SK-N-SH (cell line): ENCODE measurements at regions not wholly inside any gene's neighbourhood (a gene's known extent, or its start where the extent isn't known, plus 50 kb on each side); places are given as distances from the start of the nearest gene placed in this dataset.

Experiments
- CTCF ChIA-PET: fragments of 300-600, 350-600 bp; formaldehyde crosslinking; extraction: SDS; loops from one replicate; lab custom pipeline; 2021; lab: Yijun Ruan, JAX
- POLR2A ChIA-PET: fragments of 350-600 bp; sonication (Branson Sonifier 250); formaldehyde crosslinking; extraction: SDS; loops from one replicate; lab custom pipeline; 2020; ENCODE audit warnings: antibody characterized with exemption, inconsistent platforms; lab: Yijun Ruan, JAX
- DNase-seq: peaks from one replicate; pipeline ENCODE4 v3.0.0; 2012
- H2AFZ ChIP-seq: fragments of 200-600 bp; sonication (generic); 2 replicates; pipeline ENCODE4 v1.8.1; 2016; ENCODE audit warnings: antibody characterized with exemption, mild to moderate bottlenecking, low read depth
- H3F3A ChIP-seq: fragments of 200-600 bp; sonication (generic); replicated peaks from 2 replicates; pipeline ENCODE3; 2016; ENCODE audit warnings: antibody characterized with exemption, mild to moderate bottlenecking; ENCODE audit not compliant: insufficient read depth
- H3K27ac ChIP-seq, 2 experiments: fragments of 200-500 bp in 1 of 2; fragments of 200-600 bp in 1 of 2; sonication (Bioruptor generic) in 1 of 2; sonication (generic), shearing (Covaris generic) in 1 of 2; 2 replicates each; pipeline versions ENCODE4 v1.5.1 to v1.6.1; 2014 to 2016; ENCODE audit warnings: low read depth in 2 of 2, inconsistent platforms in 1 of 2, low read length in 1 of 2, mild to moderate bottlenecking in 1 of 2, mixed read lengths in 1 of 2
- H3K27me3 ChIP-seq: fragments of 200-600 bp; sonication (generic), shearing (Covaris generic); 2 replicates; pipeline ENCODE4 v1.6.1; 2016; ENCODE audit warnings: mixed run types; ENCODE audit not compliant: insufficient read depth
- H3K36me3 ChIP-seq, 2 experiments: fragments of 200-500 bp in 1 of 2; fragments of 200-600 bp in 1 of 2; sonication (Bioruptor generic) in 1 of 2; sonication (generic) in 1 of 2; replicated peaks in 1 of 2; 2 replicates each; pipeline versions ENCODE3 to v1.5.1; 2014 to 2016; ENCODE audit warnings: low read length in 1 of 2, mild to moderate bottlenecking in 1 of 2; ENCODE audit not compliant: insufficient read depth in 2 of 2, control insufficient read depth in 1 of 2
- H3K4me1 ChIP-seq, 2 experiments: fragments of 200-500 bp in 1 of 2; fragments of 200-600 bp in 1 of 2; sonication (Bioruptor generic) in 1 of 2; sonication (generic), shearing (Covaris generic) in 1 of 2; 2 replicates each; pipeline versions ENCODE4 v1.5.1 to v1.6.1; 2014 to 2016; ENCODE audit warnings: low read depth in 1 of 2, low read length in 1 of 2, mixed run types in 1 of 2; ENCODE audit not compliant: insufficient read depth in 2 of 2, control insufficient read depth in 1 of 2
- H3K4me2 ChIP-seq: fragments of 200-600 bp; sonication (generic), shearing (Covaris generic); 2 replicates; pipeline ENCODE4 v1.6.1; 2017; ENCODE audit warnings: mixed run types
- H3K4me3 ChIP-seq, 2 experiments: fragments of 200-500 bp in 1 of 2; fragments of 200-600 bp in 1 of 2; sonication (Bioruptor generic) in 1 of 2; sonication (generic), shearing (Covaris generic) in 1 of 2; 2 replicates each; pipeline versions ENCODE4 v1.5.1 to v1.8.1; 2014 to 2016; ENCODE audit warnings: low read depth in 2 of 2, inconsistent platforms in 1 of 2, low read length in 1 of 2, mild to moderate bottlenecking in 1 of 2, mixed read lengths in 1 of 2, moderate library complexity in 1 of 2
- H3K79me2 ChIP-seq: fragments of 200-600 bp; sonication (generic); 2 replicates; pipeline ENCODE4 v1.8.1; 2017; ENCODE audit warnings: mild to moderate bottlenecking; ENCODE audit not compliant: insufficient read depth
- H3K9ac ChIP-seq: fragments of 200-600 bp; sonication (generic); 2 replicates; pipeline ENCODE4 v1.6.1; 2017; ENCODE audit warnings: mixed run types
- H3K9me2 ChIP-seq: fragments of 200-600 bp; sonication (generic); 2 replicates; pipeline ENCODE4 v1.6.1; 2017; ENCODE audit warnings: mixed run types
- H3K9me3 ChIP-seq: fragments of 200-600 bp; sonication (generic); 2 replicates; pipeline ENCODE4 v1.6.1; 2017; ENCODE audit warnings: mixed run types, mild to moderate bottlenecking, moderate library complexity
- H4K20me1 ChIP-seq: fragments of 200-600 bp; sonication (generic); 2 replicates; pipeline ENCODE4 v1.6.1; 2017; ENCODE audit warnings: mild to moderate bottlenecking, mixed run types; ENCODE audit not compliant: insufficient read depth
- ELF1 ChIP-seq: IDR thresholded peaks from 2 replicates; pipeline ENCODE4 v1.4.0; 2012
- EP300 ChIP-seq, 2 experiments: IDR thresholded peaks; 2 replicates each; pipeline versions ENCODE4 v1.4.0 to v1.6.1; 2012; ENCODE audit warnings: borderline replicate concordance in 1 of 2, low read depth in 1 of 2, low read length in 1 of 2
- EZH2phosphoT487 ChIP-seq: fragments of 200-600 bp; sonication (generic); IDR thresholded peaks from 2 replicates; pipeline ENCODE4 v1.6.1; 2017; ENCODE audit warnings: low read depth, mixed run types, mild to moderate bottlenecking, antibody characterized with exemption, moderate library complexity, borderline replicate concordance
- GABPA ChIP-seq: IDR thresholded peaks from 2 replicates; pipeline ENCODE4 v1.4.0; 2012; ENCODE audit warnings: low read depth, mild to moderate bottlenecking
- GATA2 ChIP-seq: sonication (generic); formaldehyde crosslinking; IDR thresholded peaks from 2 replicates; pipeline ENCODE4 v1.5.0; 2020; ENCODE audit warnings: mild to moderate bottlenecking, missing genetic modification reagents
- IRF3 ChIP-seq: fragments of 150-350 bp; IDR thresholded peaks from 2 replicates; pipeline ENCODE4 v1.6.1; 2016; ENCODE audit warnings: mild to moderate bottlenecking, low read depth, low read length
- JUND ChIP-seq: IDR thresholded peaks from 2 replicates; pipeline ENCODE4 v1.4.0; 2012
- MXI1 ChIP-seq: IDR thresholded peaks from 2 replicates; pipeline ENCODE4 v1.6.1; 2012; ENCODE audit warnings: mild to moderate bottlenecking, low read depth, low read length, improper control_type of control experiment
- NFIC ChIP-seq: IDR thresholded peaks from 2 replicates; pipeline ENCODE4 v1.4.0; 2012; ENCODE audit warnings: borderline replicate concordance
- NRF1 ChIP-seq: IDR thresholded peaks from 2 replicates; pipeline ENCODE4 v1.6.1; 2012; ENCODE audit warnings: low read depth, mild to moderate bottlenecking, low read length
- POLR2AphosphoS5 ChIP-seq: IDR thresholded peaks from 2 replicates; pipeline ENCODE4 v1.6.1; 2012; ENCODE audit warnings: low read depth, low read length
- RAD21 ChIP-seq: IDR thresholded peaks from 2 replicates; pipeline ENCODE4 v1.6.1; 2012; ENCODE audit warnings: mild to moderate bottlenecking, low read length
- RCOR1 ChIP-seq: fragments of 150-350 bp; IDR thresholded peaks from 2 replicates; pipeline ENCODE4 v1.6.1; 2017; ENCODE audit warnings: antibody characterized with exemption, low read length
- SIN3A ChIP-seq: IDR thresholded peaks from 2 replicates; pipeline ENCODE4 v1.6.1; 2012; ENCODE audit warnings: low read depth, mild to moderate bottlenecking, low read length, moderate library complexity, borderline replicate concordance
- TAF1 ChIP-seq: IDR thresholded peaks from 2 replicates; pipeline ENCODE4 v1.6.1; 2012; ENCODE audit warnings: low read depth, mild to moderate bottlenecking, low read length, moderate library complexity, borderline replicate concordance
- TEAD4 ChIP-seq: IDR thresholded peaks from 2 replicates; pipeline ENCODE4 v1.4.0; 2012; ENCODE audit warnings: mild to moderate bottlenecking, borderline replicate concordance; ENCODE audit not compliant: insufficient read depth
- YY1 ChIP-seq: IDR thresholded peaks from 2 replicates; pipeline ENCODE4 v1.4.0; 2012; ENCODE audit warnings: low read depth, mild to moderate bottlenecking
- WGBS: methylation state at CpG from one replicate; pipeline ENCODE4 v1.1.6; 2017; ENCODE audit warnings: low lambda C conversion rate; 5-methylcytosine and 5-hydroxymethylcytosine counted together
- TF ChIP-seq, protein P1 (sequence below): IDR thresholded peaks from 2 replicates; pipeline ENCODE4 v1.4.0; 2012; ENCODE audit warnings: low read depth
- TF ChIP-seq, protein P2 (sequence below): fragments of 200-600 bp; sonication (generic); IDR thresholded peaks from 2 replicates; pipeline ENCODE4 v1.6.1; 2017; ENCODE audit warnings: antibody characterized with exemption, mild to moderate bottlenecking, moderate library complexity
- TF ChIP-seq, protein P3 (sequence below): IDR thresholded peaks from 2 replicates; pipeline ENCODE4; 2012

DNA sequence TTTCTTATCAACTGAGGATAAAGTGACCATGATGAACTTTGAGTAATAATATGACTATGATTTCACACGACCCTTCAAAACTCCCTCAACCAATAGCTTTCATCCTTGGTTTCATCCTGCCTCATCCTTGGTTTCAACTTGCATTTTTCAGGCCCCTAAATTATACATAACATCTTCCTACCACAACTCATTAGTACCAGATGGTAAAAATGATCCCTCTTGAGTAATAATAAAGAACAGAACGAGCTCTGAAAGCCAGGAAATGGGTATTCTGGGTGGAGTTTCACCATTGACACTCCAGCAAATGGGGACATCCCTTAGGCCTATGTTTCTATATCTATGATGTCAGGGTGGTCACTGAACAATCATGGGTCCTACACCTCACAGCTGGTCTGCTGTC lies 72.1 kb upstream of the LMNTD1 start:
- H3K36me3 ChIP-seq, result no peaks in the 10 kb centered on the region
- DNase-seq, result no peak
- H3K4me2 ChIP-seq, result no peak overlapping the region
- no peaks in the 10 kb centered on the region for H3K9me3 ChIP-seq
- H2AFZ ChIP-seq, result no peak overlapping the region
- H3K79me2 ChIP-seq, result no peaks in the 10 kb centered on the region
- H3K4me3 ChIP-seq, result no peak overlapping the region
- ChIA-PET CTCF (no interaction called here), POLR2A (no interaction called here)
- no peaks in the 10 kb centered on the region for H3K27me3 ChIP-seq
- no peaks in the 10 kb centered on the region for H3F3A ChIP-seq
- TF ChIP-seq, protein P1, sequence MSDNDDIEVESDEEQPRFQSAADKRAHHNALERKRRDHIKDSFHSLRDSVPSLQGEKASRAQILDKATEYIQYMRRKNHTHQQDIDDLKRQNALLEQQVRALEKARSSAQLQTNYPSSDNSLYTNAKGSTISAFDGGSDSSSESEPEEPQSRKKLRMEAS, result no peak
- no peak for TF ChIP-seq YY1
- TF ChIP-seq EZH2phosphoT487, result no peak
- no peak for TF ChIP-seq GATA2 (CRISPR knock-in tag)
- TF ChIP-seq, protein P2, sequence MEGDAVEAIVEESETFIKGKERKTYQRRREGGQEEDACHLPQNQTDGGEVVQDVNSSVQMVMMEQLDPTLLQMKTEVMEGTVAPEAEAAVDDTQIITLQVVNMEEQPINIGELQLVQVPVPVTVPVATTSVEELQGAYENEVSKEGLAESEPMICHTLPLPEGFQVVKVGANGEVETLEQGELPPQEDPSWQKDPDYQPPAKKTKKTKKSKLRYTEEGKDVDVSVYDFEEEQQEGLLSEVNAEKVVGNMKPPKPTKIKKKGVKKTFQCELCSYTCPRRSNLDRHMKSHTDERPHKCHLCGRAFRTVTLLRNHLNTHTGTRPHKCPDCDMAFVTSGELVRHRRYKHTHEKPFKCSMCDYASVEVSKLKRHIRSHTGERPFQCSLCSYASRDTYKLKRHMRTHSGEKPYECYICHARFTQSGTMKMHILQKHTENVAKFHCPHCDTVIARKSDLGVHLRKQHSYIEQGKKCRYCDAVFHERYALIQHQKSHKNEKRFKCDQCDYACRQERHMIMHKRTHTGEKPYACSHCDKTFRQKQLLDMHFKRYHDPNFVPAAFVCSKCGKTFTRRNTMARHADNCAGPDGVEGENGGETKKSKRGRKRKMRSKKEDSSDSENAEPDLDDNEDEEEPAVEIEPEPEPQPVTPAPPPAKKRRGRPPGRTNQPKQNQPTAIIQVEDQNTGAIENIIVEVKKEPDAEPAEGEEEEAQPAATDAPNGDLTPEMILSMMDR, result no peak
- no peak for TF ChIP-seq POLR2AphosphoS5
- no peak for TF ChIP-seq ELF1
- TF ChIP-seq EP300 (IDR thresholded peaks at IDR 0.05; ENCODE audit: borderline replicate concordance in 1 of 2, low read depth in 1 of 2, low read length in 1 of 2), result no peak
- no peak for TF ChIP-seq MXI1
- TF ChIP-seq TEAD4, result no peak
- no peak for TF ChIP-seq NFIC
- no peak for TF ChIP-seq SIN3A
- no peak for TF ChIP-seq RAD21
- TF ChIP-seq IRF3, result no peak
- TF ChIP-seq TAF1, result no peak
- no peak overlapping the region for H3K9ac ChIP-seq
- H4K20me1 ChIP-seq, result no peaks in the 10 kb centered on the region
- no peaks in the 10 kb centered on the region; a peak in 1 of 4 replicates for H3K4me1 ChIP-seq
- no peak overlapping the region for H3K27ac ChIP-seq
- 46% methylated on average over 2 of the region's 2 CpGs for WGBS
- no peaks in the 10 kb centered on the region for H3K9me2 ChIP-seq

- Histone ChIP-seq H4K20me1 (no peaks in the 10 kb centered on the region), H3K9me2 (no peaks in the 10 kb centered on the region), H3K36me3 (no peaks in the 10 kb centered on the region), H3K4me2 (no peak overlapping the region), H3K27ac (no peak overlapping the region), H3K27me3 (no peaks in the 10 kb centered on the region), H3K79me2 (no peaks in the 10 kb centered on the region), H2AFZ (no peak overlapping the region), H3K4me3 (no peak overlapping the region), H3K4me1 (no peaks in the 10 kb centered on the region), H3K9me3 (no peaks in the 10 kb centered on the region), H3K9ac (no peak overlapping the region), H3F3A (no peaks in the 10 kb centered on the region)
- no peak for DNase-seq
- ChIA-PET CTCF (no interaction called here), POLR2A (no interaction called here)
- WGBS, result 77% methylated on average over 3 of the region's 3 CpGs
- TF ChIP-seq GABPA, result no peak
- no peak for TF ChIP-seq IRF3
- no peak for TF ChIP-seq RCOR1
- TF ChIP-seq JUND, result no peak
- no peak for TF ChIP-seq NRF1
- no peak for TF ChIP-seq EP300 (IDR thresholded peaks at IDR 0.05; ENCODE audit: borderline replicate concordance in 1 of 2, low read depth in 1 of 2, low read length in 1 of 2)
- TF ChIP-seq, protein P3, sequence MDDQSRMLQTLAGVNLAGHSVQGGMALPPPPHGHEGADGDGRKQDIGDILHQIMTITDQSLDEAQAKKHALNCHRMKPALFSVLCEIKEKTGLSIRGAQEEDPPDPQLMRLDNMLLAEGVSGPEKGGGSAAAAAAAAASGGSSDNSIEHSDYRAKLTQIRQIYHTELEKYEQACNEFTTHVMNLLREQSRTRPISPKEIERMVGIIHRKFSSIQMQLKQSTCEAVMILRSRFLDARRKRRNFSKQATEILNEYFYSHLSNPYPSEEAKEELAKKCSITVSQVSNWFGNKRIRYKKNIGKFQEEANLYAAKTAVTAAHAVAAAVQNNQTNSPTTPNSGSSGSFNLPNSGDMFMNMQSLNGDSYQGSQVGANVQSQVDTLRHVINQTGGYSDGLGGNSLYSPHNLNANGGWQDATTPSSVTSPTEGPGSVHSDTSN, result no peak
- TF ChIP-seq, protein P2, result no peak
These were observed 76.3 kb upstream of the LMNTD1 start for GRCh38 chr12:25629341-25629740.
